Upper lobe of right lung (tissue), 1 donor: ENCODE measurements at regions not wholly inside any gene's neighbourhood (a gene's known extent, or its start where the extent isn't known, plus 50 kb on each side); places are given as distances from the start of the nearest gene placed in this dataset.

Experiments
- ATAC-seq: fragments of 200-7000 bp; cut with Tn5 transposase; one replicate; pipeline ENCODE4 v1.9.1; 2020; ENCODE audit warnings: mild to moderate bottlenecking, moderate library complexity
- DNase-seq: peaks from one replicate; pipeline ENCODE4 v3.0.0-alpha.2; 2020
- H3K27ac ChIP-seq: fragments of 200-600 bp; one replicate; pipeline ENCODE4 v1.8.0; 2022
- H3K27me3 ChIP-seq: fragments of 200-600 bp; one replicate; pipeline ENCODE4 v1.8.0; 2022; ENCODE audit warnings: mild to moderate bottlenecking
- H3K36me3 ChIP-seq: fragments of 200-600 bp; one replicate; pipeline ENCODE4 v1.8.0; 2022
- H3K4me1 ChIP-seq: fragments of 200-600 bp; one replicate; pipeline ENCODE4 v1.8.0; 2022
- H3K4me3 ChIP-seq: fragments of 200-600 bp; one replicate; pipeline ENCODE4 v1.8.0; 2022; ENCODE audit warnings: mild to moderate bottlenecking
- H3K9me3 ChIP-seq: fragments of 200-600 bp; one replicate; pipeline ENCODE4 v1.8.0; 2022
- intact Hi-C: fragments of 100-400 bp; cut with DNase I; formaldehyde crosslinking; loops from one replicate; pipeline ENCODE4 v1.11.0; 2022
- TF ChIP-seq, protein P1 (sequence below): fragments of 200-600 bp; IDR thresholded peaks from one replicate; pipeline ENCODE4 v1.8.0; 2022; ENCODE audit warnings: antibody characterized with exemption
- donor health status: DM: no; HTN: yes; CAD: no; lungs with severe emphysema.

DNA sequence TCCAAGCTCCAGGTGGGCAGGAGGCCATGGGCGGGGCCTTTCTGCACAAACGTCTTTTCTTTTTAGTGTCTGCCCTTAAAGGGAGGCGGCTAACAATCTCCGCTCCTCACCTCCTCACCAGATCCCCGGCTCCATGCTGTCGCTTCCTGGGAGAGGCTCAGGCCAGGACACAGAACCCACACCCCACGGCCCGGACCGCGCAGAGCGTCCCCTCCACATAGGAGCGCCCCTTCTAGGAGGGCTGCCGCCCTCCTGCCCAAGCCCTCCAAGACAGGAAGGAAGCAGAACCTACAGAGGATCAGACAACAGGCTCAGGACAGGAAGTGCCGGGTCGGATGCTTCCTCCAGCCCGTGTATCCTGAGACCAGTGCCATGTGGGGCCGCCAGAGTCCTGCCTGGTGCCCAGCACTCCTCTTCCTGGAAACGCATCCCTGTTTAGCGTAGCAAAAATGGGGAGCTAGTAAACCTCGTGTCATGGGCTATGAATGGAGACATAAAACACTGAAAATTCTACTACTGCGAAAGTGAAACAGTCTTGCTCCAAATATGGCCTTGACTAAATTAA is 83.2 kb upstream of the ATP10A start:
- no peaks in the 10 kb centered on the region for H3K27me3 ChIP-seq
- no peak overlapping the region for H3K4me3 ChIP-seq
- H3K9me3 ChIP-seq, result no peaks in the 10 kb centered on the region
- intact Hi-C loops, result no loop called here
- peak; percentile 28 for ATAC-seq
- H3K36me3 ChIP-seq, result no peaks in the 10 kb centered on the region
- DNase-seq, result no peak
- no peak overlapping the region for H3K27ac ChIP-seq
- no peaks in the 10 kb centered on the region for H3K4me1 ChIP-seq
- TF ChIP-seq, protein P1, sequence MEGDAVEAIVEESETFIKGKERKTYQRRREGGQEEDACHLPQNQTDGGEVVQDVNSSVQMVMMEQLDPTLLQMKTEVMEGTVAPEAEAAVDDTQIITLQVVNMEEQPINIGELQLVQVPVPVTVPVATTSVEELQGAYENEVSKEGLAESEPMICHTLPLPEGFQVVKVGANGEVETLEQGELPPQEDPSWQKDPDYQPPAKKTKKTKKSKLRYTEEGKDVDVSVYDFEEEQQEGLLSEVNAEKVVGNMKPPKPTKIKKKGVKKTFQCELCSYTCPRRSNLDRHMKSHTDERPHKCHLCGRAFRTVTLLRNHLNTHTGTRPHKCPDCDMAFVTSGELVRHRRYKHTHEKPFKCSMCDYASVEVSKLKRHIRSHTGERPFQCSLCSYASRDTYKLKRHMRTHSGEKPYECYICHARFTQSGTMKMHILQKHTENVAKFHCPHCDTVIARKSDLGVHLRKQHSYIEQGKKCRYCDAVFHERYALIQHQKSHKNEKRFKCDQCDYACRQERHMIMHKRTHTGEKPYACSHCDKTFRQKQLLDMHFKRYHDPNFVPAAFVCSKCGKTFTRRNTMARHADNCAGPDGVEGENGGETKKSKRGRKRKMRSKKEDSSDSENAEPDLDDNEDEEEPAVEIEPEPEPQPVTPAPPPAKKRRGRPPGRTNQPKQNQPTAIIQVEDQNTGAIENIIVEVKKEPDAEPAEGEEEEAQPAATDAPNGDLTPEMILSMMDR, result no peak

DNA sequence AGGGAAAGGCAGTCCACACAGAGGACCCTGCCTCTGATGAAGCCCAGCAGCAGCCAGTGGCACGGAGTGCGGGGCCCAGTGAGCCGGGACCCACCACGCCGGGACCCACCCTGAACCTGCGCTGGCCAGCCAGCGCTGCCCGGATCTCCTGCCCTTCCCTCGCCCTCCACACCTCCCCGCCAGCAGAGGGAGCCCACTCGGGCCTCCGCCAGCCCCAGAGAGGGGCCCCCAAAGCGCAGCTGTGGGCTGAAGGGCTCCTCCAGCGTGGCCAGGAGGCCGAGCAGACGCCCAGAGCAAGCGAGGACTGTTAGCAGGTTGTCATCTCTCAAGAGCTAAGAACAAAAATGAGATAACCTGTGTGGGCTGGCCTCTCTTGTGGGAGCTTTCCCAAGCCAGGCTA is 81.3 kb upstream of the ATP10A start:
- DNase-seq (no peak), ATAC-seq (peak; percentile 16)
- TF ChIP-seq, protein P1, result no peak
- Histone ChIP-seq H3K4me3 (no peak overlapping the region), H3K27ac (no peak overlapping the region), H3K4me1 (no peaks in the 10 kb centered on the region), H3K36me3 (no peaks in the 10 kb centered on the region), H3K27me3 (no peaks in the 10 kb centered on the region), H3K9me3 (no peaks in the 10 kb centered on the region)
- intact Hi-C loops, result no loop called here

DNA sequence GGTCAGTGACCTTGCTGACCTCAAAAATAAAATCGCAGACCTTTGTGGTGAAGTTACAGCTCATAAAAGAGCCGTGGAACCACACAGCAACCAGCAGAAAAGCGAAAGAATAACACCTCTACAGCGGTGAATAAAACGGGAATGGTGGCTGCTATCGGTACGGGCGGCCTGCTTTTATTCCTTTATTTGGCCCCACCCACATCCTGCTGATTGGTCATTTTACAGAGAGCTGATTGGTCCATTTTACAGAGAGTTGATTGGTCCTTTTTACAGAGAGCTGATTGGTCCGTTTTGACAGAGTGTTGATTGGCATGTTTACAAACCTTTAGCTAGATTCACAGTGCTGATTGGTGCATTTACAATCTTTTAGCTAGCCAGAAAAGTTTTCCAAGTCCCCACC is 80.7 kb upstream of the ATP10A start:
- ATAC-seq, result no peak
- Histone ChIP-seq H3K4me1 (no peaks in the 10 kb centered on the region), H3K4me3 (no peak overlapping the region), H3K36me3 (no peaks in the 10 kb centered on the region), H3K27me3 (no peaks in the 10 kb centered on the region), H3K9me3 (no peaks in the 10 kb centered on the region), H3K27ac (no peak overlapping the region)
- no peak for DNase-seq
- intact Hi-C loops, result no loop called here
- TF ChIP-seq, protein P1, result no peak

DNA sequence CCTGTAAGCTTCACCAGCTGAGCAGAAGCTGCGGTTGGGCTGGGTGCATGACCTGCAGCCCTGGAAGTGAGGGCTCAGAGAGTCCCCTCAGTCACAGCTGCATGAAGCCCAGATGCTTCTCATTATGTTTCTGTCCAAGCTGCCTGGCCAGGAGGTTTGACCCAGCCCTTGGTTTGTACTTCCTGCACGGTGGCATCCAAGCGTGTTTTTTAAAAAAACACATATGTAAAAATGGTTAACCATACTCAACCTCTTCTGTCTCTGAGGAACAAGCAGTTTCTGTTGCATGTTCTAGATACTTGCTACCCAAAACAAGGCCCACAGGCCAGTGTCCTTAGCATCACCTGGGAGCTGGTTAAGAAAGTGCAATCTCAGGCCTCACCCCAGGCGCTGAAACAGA is 76.0 kb upstream of the ATP10A start:
- TF ChIP-seq, protein P1, result no peak
- DNase-seq, result no peak
- Histone ChIP-seq H3K27ac (no peak overlapping the region), H3K36me3 (no peaks in the 10 kb centered on the region), H3K4me1 (no peaks in the 10 kb centered on the region), H3K4me3 (no peak overlapping the region), H3K27me3 (no peaks in the 10 kb centered on the region), H3K9me3 (no peaks in the 10 kb centered on the region)
- intact Hi-C loops, result no loop called here
- no peak for ATAC-seq

DNA sequence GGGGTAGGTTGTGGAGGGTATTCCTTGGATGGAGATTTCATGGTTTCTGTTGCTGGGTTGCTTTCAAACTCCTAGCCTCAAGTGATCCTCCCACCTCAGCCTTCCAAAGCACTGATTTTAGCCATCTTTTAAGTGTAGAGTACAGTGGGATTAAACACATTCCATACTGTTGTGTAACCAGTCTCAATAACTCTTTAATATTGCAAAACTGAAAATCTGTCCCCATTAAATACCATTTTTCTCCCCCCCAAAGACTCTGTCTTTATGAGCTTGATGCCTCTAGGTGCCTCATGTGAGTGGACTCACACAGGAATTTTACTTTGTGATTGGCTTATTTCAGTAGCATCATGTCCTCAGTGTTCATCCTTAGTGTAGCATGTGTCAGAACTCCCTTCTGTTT is 74.7 kb upstream of the ATP10A start:
- H3K36me3 ChIP-seq, result no peaks in the 10 kb centered on the region
- intact Hi-C loops, result no loop called here

More for the DNA sequence above, 74.7 kb upstream of the ATP10A start:
- Histone ChIP-seq H3K27me3 (no peaks in the 10 kb centered on the region), H3K4me3 (no peak overlapping the region), H3K27ac (no peak overlapping the region), H3K4me1 (no peaks in the 10 kb centered on the region), H3K9me3 (no peaks in the 10 kb centered on the region)
- ATAC-seq (no peak), DNase-seq (no peak)
- TF ChIP-seq, protein P1, result no peak
